ENCODE measurements at regions not wholly inside any gene's neighbourhood (a gene's known extent, or its start where the extent isn't known, plus 50 kb on each side); places are given as distances from the start of the nearest gene placed in this dataset.

DNA sequence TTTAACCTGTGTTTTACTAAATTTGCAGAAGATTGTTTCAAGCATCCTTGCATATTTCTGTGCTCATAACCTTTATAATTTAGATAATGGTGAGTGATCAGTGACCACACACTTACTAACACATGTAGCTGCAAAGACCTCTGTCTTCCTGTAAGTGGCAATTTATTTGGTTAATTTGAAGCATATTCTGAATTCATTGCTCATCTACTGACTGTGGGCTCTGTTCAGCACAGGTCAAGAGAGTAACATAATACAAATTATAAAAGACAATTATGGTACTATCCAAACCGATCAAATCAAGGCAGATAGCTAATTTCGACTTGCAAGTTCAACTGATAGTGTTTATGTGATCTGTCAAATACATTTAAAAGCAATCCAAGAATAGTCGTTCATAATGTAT is 223.9 kb upstream of the FAM98A start:
- Histone ChIP-seq H3K4me2 (no peak overlapping the region), H3K9me3 (peaks cover 19% of the 10 kb centered on the region), H3K27ac (no peak overlapping the region), H3K27me3 (no peaks in the 10 kb centered on the region), H3K4me1 (no peaks in the 10 kb centered on the region), H4K20me1 (no peaks in the 10 kb centered on the region), H3K36me3 (no peaks in the 10 kb centered on the region), H3K9ac (no peak overlapping the region), H3K4me3 (no peak overlapping the region)
- TF ChIP-seq Cebpa-rat (IDR thresholded peaks at IDR 0.05) = no peak

DNA sequence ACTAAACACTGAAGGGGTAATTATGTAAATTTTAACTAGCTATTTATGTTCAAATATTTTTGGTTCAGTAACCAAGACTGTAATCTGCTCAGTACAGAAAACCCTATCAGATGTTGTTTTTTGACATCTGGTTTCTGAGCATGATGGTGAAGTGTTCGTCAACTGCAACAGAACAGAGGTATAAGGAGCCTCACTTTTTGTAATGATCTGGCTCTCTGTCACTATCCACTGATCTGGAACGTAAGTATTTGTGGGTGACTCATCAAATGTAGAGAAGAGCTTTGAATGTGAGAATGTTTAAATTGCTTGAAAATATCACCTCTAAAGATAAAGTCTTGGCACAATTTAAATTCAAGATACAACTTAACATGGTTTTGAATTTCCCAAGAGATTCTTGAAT is 213.6 kb upstream of the FAM98A start:
- Histone ChIP-seq H3K27ac (no peak overlapping the region), H3K9me3 (no peaks in the 10 kb centered on the region), H3K36me3 (no peaks in the 10 kb centered on the region), H3K9ac (no peak overlapping the region), H3K4me3 (no peak overlapping the region), H3K27me3 (no peaks in the 10 kb centered on the region), H3K4me1 (peaks cover 8% of the 10 kb centered on the region), H4K20me1 (no peaks in the 10 kb centered on the region), H3K4me2 (peak overlapping the region; percentile 17; the same call in 1 of the 2 replicates)
- TF ChIP-seq Cebpa-rat (IDR thresholded peaks at IDR 0.05) = no peak

DNA sequence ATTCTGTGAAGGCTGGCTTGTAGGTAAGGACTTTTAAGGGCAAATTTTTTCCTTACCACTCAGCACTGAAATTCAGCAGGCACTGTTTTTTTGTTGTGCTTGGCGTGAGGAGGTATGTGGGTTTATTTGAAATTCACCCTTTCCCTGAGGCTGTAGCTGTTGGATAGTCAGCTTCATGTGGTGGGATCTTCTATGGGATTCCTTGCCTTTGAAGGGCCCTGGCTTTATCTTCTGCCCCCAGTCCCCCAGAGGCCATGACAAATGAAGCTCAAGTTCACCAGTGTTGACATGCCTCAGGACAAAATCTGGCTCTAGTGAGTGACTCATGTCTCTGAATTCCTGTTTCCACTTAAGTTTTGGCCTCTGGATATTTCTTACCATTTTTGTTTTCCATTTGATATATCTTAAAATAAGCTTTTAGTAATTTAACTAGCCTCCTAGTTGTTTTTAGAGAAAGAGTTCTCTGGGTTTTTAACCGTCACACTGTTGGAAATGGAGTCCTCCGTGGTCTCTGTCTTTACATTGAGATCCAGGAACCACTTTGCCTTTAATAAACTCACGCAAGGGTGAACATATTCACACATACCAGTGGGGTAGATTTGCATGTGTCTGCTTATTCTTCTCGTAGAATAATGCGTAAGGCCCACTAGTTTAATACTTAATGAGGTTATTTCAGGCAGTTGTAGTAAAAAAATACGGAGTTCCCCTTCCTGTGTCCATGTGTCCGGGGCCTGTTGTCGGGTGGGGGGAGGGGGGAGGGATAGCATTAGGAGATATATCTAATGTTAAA is 211.1 kb upstream of the FAM98A start:
- TF ChIP-seq Cebpa-rat (IDR thresholded peaks at IDR 0.05) = no peak
- no peak overlapping the region for H3K9ac ChIP-seq
- peaks cover 8% of the 10 kb centered on the region for H3K4me1 ChIP-seq
- no peaks in the 10 kb centered on the region for H3K36me3 ChIP-seq
- no peak overlapping the region for H3K4me3 ChIP-seq
- H3K27ac ChIP-seq = no peak overlapping the region
- no peaks in the 10 kb centered on the region for H4K20me1 ChIP-seq
- H3K27me3 ChIP-seq = no peaks in the 10 kb centered on the region
- H3K4me2 ChIP-seq = no peak overlapping the region
- H3K9me3 ChIP-seq = no peaks in the 10 kb centered on the region

DNA sequence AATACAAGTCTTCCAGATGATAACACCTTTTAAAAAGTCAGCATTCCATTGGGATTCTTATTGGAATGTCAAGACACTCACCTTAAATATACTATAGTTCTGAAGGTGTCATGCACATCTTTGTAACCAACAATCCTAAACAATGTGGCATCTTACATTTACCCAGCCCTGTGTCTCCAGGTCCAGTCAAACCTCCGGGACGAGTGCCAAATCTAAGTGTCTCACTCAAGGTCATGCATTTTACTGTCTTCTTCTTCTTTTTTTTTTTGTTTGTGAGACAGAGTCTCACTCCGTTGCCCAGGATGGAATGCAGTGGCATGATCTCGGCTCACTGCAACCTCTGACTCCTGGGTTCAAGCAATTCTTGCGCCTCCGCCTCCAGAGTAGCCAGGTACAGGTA is 206.9 kb upstream of the FAM98A start:
- no peak for TF ChIP-seq Cebpa-rat (IDR thresholded peaks at IDR 0.05)
- Histone ChIP-seq H4K20me1 (no peaks in the 10 kb centered on the region), H3K27ac (no peak overlapping the region), H3K27me3 (no peaks in the 10 kb centered on the region), H3K4me1 (no peaks in the 10 kb centered on the region), H3K4me2 (no peak overlapping the region), H3K36me3 (no peaks in the 10 kb centered on the region), H3K9me3 (no peaks in the 10 kb centered on the region), H3K4me3 (no peak overlapping the region), H3K9ac (no peak overlapping the region)

GRCh38 chr2:33804155-33804554 is 205.1 kb upstream of the FAM98A start:
- Histone ChIP-seq H3K36me3 (no peaks in the 10 kb centered on the region), H3K4me3 (no peak overlapping the region), H3K4me2 (no peak overlapping the region), H4K20me1 (no peaks in the 10 kb centered on the region), H3K9ac (no peak overlapping the region), H3K4me1 (no peaks in the 10 kb centered on the region), H3K27ac (no peak overlapping the region), H3K27me3 (no peaks in the 10 kb centered on the region), H3K9me3 (no peaks in the 10 kb centered on the region)
- TF ChIP-seq Cebpa-rat (IDR thresholded peaks at IDR 0.05) = no peak

GRCh38 chr2:33796511-33796910 is 197.4 kb upstream of the FAM98A start:
- no peaks in the 10 kb centered on the region for H3K36me3 ChIP-seq
- no peak overlapping the region for H3K4me3 ChIP-seq
- H3K4me1 ChIP-seq = no peaks in the 10 kb centered on the region
- H3K27me3 ChIP-seq = no peaks in the 10 kb centered on the region
- TF ChIP-seq Cebpa-rat (IDR thresholded peaks at IDR 0.05) = no peak
- H3K27ac ChIP-seq = no peak overlapping the region
- no peak overlapping the region for H3K9ac ChIP-seq
- no peaks in the 10 kb centered on the region for H4K20me1 ChIP-seq
- 0 out of 2 replicates have a peak, but pooled peaks cover 6% of the 10 kb centered on the region for H3K9me3 ChIP-seq
- H3K4me2 ChIP-seq = no peak overlapping the region

- Histone ChIP-seq H3K4me2 (no peak overlapping the region), H3K36me3 (no peaks in the 10 kb centered on the region), H3K4me3 (no peak overlapping the region), H3K9ac (no peak overlapping the region), H3K27ac (no peak overlapping the region), H3K4me1 (no peaks in the 10 kb centered on the region; the same call in 1 of the 2 replicates), H4K20me1 (no peaks in the 10 kb centered on the region), H3K27me3 (no peaks in the 10 kb centered on the region), H3K9me3 (no peaks in the 10 kb centered on the region)
- no peak for TF ChIP-seq Cebpa-rat (IDR thresholded peaks at IDR 0.05)
Observed at GRCh38 chr2:33791625-33792024, 192.5 kb upstream of the FAM98A start.

DNA sequence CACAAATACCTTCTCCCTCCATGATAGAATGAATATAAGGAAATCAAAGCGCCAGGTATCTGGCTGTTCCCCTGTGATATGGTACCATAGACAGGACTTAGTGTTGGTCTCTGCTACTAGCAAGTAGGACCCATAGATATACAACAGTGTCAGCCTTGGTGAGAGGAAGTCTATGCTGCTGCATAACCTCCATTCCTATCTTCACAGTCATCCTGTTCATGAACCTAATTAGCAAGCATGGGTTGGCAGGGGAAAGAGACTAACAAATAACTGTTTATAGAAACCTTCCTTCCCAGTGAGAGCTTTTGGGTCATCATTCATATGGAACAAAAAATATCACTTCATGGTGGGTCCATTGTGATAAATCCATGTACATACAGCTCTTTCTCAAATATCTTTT is 188.9 kb upstream of the FAM98A start:
- Histone ChIP-seq H3K4me2 (no peak overlapping the region), H3K4me3 (no peak overlapping the region), H3K27me3 (no peaks in the 10 kb centered on the region), H3K9ac (no peak overlapping the region), H3K27ac (no peak overlapping the region), H4K20me1 (no peaks in the 10 kb centered on the region), H3K4me1 (peaks cover 12% of the 10 kb centered on the region), H3K36me3 (no peaks in the 10 kb centered on the region), H3K9me3 (no peaks in the 10 kb centered on the region)
- TF ChIP-seq Cebpa-rat (IDR thresholded peaks at IDR 0.05) = no peak

DNA sequence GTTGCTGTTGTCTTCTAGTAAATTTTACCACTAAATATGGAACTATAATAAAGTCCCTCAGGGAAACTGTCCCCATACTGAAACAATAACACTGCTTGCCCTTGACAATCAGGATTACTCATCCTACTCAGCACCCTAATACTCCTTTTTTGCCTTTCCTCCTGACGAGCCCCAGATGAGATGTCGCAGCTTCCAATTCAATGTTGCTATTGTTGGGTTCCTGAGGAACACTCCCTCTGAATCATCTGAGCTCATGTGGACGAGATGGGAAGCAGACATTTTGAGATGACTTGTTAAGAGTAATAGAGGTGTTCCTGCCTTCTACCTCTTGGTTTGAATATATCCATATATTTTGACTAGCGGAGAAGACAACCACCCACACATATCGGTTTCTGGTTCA is 187.8 kb upstream of the FAM98A start:
- H3K36me3 ChIP-seq = no peaks in the 10 kb centered on the region
- H3K4me3 ChIP-seq = no peak overlapping the region
- H3K4me2 ChIP-seq = no peak overlapping the region
- H4K20me1 ChIP-seq = no peaks in the 10 kb centered on the region
- no peaks in the 10 kb centered on the region for H3K9me3 ChIP-seq
- H3K9ac ChIP-seq = no peak overlapping the region
- H3K27me3 ChIP-seq = no peaks in the 10 kb centered on the region
- no peak for TF ChIP-seq Cebpa-rat (IDR thresholded peaks at IDR 0.05)
- peaks cover 12% of the 10 kb centered on the region for H3K4me1 ChIP-seq
- no peak overlapping the region for H3K27ac ChIP-seq

DNA sequence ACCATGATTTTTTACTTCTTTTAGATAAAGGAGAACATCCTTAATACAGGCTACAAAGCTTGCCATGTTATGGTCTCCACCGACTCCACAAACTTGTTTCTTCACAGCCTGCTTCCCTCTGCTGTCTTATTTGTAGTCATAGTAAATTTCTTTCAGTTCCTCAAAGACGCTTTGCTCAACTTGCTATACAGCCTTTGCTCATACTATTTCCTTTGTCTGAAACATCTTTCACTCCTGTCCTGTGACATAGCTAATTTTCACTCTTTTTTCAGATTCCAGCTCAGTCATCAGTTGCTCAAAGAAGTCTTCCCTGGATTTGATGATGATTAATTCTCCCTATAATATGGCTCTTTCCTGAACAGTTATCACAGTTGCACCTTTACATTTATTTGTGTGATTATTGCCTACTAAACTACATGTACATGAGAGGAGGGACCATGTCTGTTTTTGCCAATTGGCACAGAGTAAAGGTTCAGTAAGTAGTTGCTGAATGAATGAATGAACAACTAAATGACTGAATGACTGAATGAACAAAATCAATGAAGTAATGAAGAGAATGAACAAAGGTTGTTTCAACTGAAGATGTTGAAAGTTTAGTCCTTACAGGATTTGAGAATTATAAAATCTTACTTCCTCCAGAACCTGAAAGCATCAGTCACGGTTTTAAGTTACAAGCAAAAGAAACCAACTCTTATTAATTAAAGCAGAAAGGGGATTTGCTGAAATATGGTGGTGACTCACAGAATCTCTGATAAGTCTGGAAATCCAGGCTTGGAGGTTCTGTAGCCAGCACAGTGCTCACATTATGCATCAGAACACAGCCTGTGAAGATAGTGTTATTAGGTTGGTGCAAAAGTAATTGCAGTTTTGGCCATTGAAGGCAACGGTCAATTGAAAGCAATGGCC is 186.4 kb upstream of the FAM98A start:
- H3K4me3 ChIP-seq = no peak overlapping the region
- no peak for TF ChIP-seq Cebpa-rat (IDR thresholded peaks at IDR 0.05)
- no peaks in the 10 kb centered on the region for H4K20me1 ChIP-seq
- no peak overlapping the region for H3K27ac ChIP-seq
- H3K9me3 ChIP-seq = no peaks in the 10 kb centered on the region
- no peaks in the 10 kb centered on the region for H3K36me3 ChIP-seq
- H3K4me1 ChIP-seq = peaks cover 12% of the 10 kb centered on the region
- H3K27me3 ChIP-seq = no peaks in the 10 kb centered on the region
- no peak overlapping the region for H3K9ac ChIP-seq
- H3K4me2 ChIP-seq = peak overlapping the region; percentile 34

Measured in BLaER1 (cell line).